GM18873 (cell line): ENCODE measurements at regions not wholly inside any gene's neighbourhood (a gene's known extent, or its start where the extent isn't known, plus 50 kb on each side); places are given as distances from the start of the nearest gene placed in this dataset.

Experiments
- ATAC-seq: cut with Tn5 transposase; IDR thresholded peaks from one replicate; pipeline ENCODE4 v1.9.1; 2021; ENCODE audit warnings: mild to moderate bottlenecking, moderate library complexity, moderate number of reproducible peaks; ENCODE audit not compliant: unreplicated experiment, low FRiP score

DNA sequence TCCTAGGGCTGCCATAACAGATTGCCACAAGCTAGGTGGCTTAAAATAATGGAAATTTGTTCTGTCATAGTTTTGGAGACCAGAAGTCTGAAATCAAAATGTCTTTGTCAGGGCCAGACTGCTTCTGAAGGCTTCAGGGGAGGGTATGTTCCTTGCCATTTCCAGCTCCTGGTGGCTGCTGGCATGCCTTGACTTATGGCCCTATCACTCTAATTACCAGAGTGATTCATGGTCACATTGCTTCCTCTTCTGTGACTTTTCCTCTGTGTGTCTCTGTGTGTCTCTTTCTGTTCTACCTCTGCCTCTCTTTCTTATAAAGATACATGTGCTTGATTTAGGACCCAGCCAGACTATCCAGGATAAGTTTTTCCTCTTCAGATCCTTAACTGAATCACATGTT lies 635.2 kb upstream of the IMPG1 start:
- no peak for ATAC-seq

GRCh38 chr6:76706631-76707030 lies 634.2 kb upstream of the IMPG1 start:
- no peak for ATAC-seq

DNA sequence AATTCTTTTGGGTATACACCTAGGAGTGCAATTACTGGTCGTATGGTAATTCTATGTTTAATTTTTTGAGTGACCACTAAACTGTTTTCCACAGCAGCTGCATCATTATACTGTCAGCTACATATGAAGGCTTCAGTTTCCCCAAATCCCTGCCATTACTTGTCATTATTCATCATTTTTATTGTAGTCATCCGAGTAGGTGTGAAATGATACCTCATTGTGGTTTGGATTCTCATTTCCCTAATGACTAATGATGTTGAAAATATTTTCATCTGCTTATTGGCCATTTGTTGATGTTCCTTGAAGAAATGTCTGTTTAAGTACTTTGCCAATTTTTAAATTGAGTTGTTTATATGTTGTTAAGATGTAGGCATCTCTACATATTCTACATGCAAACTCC lies 633.6 kb upstream of the IMPG1 start:
- ATAC-seq: no peak

- no peak for ATAC-seq
Observed at GRCh38 chr6:76703786-76704185, 631.3 kb upstream of the IMPG1 start.

DNA sequence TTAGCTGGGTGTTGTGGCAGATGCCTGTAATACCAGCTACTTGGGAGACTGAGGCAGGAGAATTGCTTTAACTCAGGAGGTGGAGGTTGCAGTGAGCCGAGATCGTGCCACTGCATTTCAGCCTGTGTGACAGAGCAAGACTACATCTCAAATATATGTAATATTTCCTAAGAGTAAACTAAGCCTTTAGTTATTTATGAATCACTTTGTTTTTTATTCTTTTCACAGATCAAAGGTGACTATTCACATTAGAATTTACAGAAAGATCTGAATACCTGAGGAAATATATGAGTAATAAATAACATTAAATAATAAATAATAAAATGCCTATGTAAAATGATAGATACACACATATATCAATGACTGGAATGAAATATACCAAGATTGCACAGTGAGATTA lies 630.8 kb upstream of the IMPG1 start:
- no peak for ATAC-seq

- ATAC-seq: no peak
Observed at GRCh38 chr6:76702187-76702586, 629.7 kb upstream of the IMPG1 start.

GRCh38 chr6:76701610-76702009 lies 629.1 kb upstream of the IMPG1 start:
- no peak for ATAC-seq

DNA sequence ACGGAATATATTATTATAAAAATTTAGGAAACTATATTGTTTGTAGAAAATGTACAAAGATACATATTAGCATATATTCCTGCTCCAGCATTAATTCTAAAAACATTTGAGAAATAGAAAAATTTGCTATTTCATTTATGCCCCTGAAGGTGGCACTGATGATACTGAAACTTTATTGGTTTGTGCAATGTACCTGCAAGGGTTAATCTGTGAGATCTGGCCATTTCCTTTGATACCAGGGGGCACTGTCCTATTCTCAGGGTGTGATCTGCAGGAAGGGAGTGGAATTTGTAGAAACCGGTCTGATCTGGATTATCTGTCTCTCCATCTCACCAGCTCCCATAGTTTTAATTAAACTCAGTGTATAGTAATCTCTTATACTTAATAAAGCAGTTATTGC lies 625.1 kb upstream of the IMPG1 start:
- no peak for ATAC-seq

DNA sequence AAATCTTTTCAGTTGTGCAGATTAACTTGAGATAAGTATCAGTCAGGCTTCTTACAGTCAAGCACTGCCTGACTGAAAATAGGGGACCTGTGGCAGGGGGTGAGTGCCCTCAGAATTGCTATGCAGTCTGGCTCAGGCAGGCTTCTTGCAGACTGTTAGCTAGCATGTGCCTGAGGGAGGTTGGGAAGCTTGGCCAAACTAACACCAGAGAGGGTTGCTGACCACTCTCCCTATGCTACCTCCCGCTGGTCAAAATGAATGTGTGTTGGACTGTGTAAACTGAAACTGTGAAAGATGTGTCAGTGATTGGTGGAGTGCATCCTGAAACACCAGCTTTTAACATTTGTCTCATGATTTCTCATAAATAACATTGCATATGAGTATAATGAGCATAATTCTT lies 622.3 kb upstream of the IMPG1 start:
- ATAC-seq: no peak

- no peak for ATAC-seq
Observed at GRCh38 chr6:76684875-76685274, 612.4 kb upstream of the IMPG1 start.

GRCh38 chr6:76683985-76684384 lies 611.5 kb upstream of the IMPG1 start:
- no peak for ATAC-seq

DNA sequence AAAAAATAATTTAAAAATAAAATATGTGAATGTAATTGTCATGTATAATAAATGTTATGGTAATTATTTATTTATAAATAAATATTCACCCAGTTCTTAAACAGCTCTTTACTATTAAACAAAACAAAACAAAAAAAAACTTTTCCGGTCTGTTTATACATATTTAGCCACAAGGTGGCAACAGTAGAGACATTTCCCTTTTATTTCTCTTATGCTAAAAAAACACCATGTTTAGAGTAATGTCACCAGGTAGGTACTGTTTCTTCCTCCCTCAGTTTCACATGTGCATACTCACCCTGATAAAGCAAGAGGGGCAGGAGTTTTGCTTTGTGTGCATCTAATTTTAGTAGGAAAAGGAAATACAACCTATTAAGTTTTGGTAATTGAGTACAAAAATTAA lies 610.4 kb upstream of the IMPG1 start:
- no peak for ATAC-seq

DNA sequence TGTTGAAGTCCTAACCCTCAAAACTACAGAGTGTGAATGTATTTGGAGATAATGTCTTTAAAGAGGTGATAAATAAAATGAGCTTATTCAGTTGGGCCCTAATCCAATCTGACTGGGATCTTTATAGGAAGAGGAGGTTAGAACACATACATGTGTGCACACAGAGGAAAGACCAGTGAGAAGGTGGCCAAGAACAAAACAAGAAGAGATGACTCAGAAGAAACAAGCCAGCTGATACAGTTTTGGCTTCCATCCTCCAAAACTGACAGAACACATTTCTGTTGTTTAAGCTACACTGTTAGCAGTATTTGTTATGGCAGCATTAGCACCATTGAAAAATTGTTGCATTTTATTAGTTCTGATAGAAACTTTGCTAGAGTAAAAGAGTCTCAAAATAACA lies 609.3 kb upstream of the IMPG1 start:
- no peak for ATAC-seq

- ATAC-seq: no peak
Observed at GRCh38 chr6:76677017-76677416, 604.6 kb upstream of the IMPG1 start.

DNA sequence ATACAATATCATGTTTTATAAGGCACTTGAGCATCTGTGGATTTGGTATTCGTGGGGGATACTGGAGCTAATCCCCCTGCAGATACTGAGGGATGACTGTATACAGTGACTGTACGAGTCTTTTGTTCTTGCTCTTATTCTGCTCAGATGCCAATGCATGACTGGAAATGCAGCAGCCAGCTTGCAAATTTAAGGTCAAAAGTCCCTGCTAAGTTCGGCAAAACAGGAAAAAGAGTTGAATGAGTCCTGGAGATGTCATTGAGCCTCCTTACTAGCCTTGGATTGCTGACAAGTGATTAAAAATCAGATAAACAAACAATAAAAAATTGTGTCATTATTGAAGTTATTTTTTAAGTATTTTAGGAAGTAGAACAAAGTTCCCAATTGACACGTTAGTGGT lies 599.3 kb upstream of the IMPG1 start:
- ATAC-seq: no peak

GRCh38 chr6:76644231-76644630 lies 571.8 kb upstream of the IMPG1 start:
- ATAC-seq: no peak

DNA sequence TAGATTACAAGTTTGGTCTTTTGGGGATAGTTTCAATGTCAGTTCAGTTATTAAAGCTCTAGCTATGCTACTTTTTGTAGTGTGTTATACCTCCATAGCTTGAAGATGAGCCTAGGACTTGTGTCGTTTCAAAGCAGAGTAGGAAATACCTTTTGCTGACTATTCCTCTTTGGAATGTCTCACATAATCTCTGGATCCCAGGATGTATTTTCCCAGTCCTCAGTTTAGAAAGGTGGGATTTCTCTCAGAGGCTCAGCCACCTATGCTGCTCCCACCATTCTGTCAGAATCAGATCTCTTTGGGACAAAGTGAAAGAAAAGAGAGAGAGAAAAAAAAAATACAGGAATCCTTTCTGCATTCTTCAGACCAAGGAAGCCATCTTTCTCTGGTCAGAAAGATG lies 567.5 kb upstream of the IMPG1 start:
- ATAC-seq: no peak

DNA sequence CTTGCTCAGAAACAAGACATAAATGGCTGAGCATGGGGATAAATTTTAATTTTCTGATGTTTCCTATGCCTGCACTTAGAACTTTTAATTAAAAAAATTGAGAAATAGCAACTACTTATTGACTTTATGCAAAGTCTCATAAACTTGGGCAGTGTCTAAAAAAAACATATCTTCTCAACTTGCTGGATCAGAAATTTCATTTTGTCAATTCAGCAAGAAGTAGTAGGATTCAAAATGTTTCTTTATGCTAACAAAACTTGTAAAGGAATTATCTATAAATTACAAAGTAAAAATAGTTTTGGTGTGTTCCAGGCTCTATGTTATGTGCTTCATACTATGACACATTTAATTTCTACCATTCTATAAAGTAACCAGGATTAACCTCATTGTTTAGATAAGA lies 562.2 kb upstream of the IMPG1 start:
- no peak for ATAC-seq

DNA sequence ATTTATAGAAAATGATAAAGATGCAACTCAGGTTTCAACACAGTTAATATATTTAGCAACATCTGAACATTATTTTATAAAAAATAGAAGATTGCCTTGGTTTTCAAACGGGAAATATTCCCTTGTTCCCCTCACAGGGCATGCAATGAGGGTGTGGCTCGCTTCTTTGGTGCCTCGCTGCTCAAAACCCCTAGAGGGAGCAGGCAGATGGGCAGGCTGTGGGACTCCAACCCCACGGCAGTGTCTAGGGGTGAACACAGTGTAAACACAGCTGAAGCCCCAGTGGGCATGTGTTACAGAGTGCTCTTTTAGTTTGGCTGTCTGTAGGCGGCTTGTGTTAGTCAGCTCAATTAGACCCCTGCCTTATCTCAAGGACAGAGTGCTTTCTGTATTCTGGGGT lies 560.8 kb upstream of the IMPG1 start:
- ATAC-seq: no peak

DNA sequence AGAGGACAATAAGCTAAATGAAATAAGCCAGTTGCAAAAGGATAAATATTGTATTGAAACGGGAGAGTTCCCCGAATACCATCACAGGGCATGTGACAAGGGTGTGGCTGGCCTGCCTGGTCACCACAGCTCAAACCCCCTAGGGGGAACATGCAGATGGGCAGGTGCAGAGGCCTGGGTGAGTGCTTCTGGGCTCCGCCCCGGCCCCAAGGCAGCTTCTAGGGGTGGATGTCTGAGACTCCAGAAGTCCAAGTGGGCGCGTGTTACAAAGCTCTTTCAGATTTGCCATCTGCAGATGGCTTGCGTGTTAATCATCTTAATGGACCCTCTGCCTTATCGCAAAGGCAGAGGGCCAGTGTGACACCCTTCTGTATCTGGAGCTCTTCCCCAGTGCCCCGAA lies 559.2 kb upstream of the IMPG1 start:
- no peak for ATAC-seq

GRCh38 chr6:76615395-76615794 lies 542.9 kb upstream of the IMPG1 start:
- no peak for ATAC-seq

DNA sequence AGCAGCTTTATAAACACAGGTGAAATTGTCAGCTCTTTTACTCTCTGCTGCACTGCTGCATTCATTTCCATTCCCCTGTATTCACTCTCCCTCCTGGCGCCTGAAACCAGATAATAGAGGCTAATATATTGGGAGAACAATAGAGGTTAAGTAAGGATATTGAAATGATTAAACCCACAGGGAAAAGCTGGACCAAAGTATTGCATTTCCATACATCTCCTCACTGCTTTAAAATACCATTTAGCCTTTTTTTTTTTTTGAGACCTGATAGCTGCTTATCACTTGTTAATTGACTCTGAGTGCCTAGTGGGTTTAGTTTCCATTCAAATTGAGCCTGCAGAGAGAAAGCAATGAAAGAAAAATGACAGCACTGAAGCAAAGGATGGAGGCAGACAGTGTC lies 540.5 kb upstream of the IMPG1 start:
- ATAC-seq: no peak

DNA sequence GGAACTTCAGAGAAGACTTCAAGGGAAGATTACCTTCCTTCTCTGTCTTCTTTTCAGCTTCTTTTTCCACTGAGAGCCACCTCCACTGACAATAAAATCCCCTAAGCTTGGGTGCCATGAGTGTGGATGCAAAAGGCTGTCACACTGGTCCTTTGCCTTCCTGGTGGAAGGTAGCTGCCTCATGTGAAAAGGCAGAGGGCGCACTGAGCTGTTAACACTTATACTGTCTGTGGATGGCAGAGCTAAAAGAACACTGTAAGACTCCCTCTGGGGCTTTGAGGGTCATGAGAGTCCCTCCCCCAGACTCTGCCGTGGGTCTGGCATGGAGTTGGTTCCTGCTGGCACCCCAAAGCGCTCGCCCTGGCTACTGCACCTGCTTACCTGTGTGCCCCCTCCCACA lies 536.7 kb upstream of the IMPG1 start:
- no peak for ATAC-seq

DNA sequence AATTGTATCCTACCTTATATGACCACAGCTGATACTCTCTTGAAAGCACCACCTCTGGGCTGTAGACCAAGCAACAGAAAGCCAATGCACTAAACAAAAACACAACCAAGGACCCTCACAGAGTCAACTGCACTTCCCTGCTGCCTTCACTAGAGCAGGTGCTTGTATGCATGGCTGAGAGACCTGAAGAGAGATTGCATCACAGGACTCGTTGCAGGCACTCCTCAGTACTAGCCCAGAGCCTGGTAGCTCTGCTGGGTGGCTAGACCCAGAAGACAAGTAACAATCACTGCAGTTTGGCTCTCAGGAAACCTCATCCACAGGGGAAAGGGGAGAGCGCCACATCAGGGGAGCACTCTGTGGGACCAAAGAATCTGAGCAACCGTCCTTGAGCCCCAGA lies 521.6 kb upstream of the IMPG1 start:
- ATAC-seq: no peak
